Fibroblast of skin of back (primary cell): ENCODE measurements at regions not wholly inside any gene's neighbourhood (a gene's known extent, or its start where the extent isn't known, plus 50 kb on each side); places are given as distances from the start of the nearest gene placed in this dataset.
A peak's percentile ranks its signal among the peaks of the same experiment; 100 is the strongest.
"Not testable (repeated sequence)": the region's sequence is repeated elsewhere in the genome, so short reads cannot be mapped to it uniquely, and the experiment has no call there.

Source experiments
- DNase-seq: peaks from one replicate; pipeline ENCODE4 v3.0.0-alpha.2; 2013

DNA sequence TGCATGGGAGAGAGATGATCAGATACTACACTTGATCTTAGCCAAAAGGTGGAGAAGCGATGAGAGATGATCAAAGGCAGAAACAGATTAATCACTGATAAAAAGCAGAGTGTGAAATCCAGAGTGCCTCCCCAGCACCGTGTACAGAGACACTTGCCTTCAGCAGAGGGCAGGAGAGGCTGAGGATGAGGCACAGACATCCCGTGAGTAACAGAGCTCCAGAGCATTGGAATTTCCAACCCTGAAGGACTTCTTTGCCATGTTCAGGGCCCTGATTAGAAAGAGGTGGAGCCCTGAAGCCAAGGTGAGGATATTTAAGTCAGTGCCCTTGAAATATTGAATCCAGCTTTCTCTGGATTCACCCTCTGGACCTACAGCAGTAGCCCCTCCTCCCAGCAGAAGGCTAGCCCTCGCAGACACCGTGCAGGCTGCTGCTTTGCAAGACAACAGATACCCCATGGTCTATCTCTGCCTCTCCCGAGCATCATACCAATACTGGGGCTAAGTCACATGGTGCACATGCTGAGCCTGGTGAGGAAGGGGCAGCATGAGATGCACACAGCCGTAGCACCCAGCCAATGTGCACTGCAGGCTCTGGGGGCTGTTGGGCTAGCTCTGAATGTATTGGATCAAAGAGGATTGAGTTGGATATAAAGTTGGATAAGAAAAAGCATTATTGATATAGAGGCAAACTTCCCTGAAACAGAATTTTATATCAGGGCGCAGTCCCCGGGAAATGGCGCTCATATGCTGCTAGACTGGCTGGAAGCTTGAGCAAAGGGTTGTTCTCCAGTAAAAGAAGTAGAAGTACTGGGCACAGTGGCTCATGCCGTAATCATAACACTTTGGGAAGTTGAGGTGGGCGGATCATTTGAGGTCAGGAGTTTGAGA lies 200.3 kb upstream of the B3GAT1 start:
- no peak for DNase-seq

DNA sequence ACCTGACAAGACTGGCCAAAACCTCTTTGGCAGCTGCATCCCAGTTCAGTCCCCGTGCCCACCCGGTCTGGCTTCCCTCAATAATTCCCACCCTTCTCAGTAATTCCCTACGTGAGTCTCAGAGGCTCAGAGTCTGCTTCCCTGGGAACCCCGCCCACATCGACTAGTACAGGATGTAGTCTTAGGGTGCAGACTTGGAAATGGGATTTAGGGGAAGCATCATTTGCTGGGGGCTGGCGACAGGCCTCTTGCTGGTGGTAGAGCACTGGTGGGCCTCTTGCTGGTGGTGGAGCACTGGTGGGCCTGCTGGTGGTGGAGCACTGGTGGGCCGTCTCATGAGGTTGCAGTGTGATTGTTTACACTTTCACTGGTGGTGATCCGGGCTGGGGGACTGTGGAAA lies 199.5 kb upstream of the B3GAT1 start:
- DNase-seq: no peak

DNA sequence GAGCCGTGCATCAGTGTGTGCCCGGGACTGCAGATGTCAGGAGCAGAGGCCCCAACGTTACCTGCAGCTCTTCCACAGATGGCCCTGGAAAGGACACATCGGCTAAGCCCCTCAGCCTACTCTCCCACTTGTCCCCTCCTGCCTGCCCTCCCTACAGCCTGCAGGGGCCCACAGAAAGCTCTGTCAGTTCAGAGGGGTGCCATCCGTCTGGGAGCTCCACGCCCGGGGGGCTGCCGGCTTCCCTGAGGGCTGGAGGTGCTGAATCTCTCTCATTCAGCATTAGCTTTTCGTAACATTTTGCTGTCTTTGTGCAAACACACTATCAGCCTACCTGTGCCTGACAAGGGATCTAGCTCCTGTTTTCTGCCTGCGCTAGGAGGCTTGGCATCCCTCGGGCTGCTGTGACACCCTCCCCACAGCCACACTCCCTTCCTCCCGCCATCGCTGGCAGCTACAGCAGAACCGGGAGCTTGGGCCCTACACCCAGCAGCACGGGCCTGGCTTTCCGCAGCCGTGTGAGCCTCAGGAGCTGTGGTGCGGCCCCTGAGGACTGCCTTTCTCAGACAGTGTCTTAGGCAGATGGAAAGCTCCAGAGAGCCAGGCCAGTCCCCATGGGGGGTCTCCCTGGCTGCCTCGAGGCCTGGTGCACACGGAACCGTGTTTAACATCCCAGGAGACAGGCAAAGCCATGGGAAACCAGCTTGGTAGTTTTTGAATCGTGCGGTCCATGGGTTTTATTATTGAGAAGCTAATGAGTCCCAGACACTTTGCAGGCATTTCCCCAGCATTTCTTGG lies 198.3 kb upstream of the B3GAT1 start:
- no peak for DNase-seq

DNA sequence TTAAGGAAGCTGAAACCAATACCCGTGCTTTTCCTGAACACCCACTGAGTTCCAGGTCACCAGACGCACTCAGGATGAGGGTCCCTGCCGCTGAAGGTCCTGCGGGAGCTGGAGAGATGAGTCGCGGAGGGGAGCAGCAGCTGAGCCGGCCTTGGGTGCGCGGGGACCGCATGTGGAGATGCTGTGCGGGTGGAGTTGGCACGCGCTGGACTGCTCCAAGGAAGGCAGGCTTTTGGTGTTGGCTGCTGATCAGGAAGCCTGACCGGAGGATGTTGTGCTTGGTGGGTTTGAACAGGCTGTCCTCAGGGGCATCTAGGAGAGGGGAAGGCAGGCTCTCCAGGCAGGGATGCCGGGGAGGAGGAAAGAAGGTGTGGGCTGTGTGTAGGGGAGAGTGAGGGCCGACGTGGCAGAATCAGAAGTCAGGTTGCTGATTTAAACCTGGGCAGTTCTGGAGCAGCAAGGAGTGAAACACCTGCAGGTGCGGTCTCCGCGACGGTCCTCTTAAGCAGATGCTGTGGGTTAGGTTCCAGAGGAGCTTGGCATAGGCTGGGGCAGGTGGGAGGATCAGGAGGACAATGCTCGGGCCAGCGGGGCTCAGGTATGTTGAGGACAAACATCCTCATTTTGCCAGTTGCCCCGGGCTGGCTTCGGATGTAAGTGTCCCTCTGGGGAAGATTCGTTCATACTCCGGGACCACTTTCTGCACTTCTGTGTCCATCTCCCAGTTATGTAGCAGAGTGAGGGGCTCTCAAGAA lies 197.5 kb upstream of the B3GAT1 start:
- no peak for DNase-seq

DNA sequence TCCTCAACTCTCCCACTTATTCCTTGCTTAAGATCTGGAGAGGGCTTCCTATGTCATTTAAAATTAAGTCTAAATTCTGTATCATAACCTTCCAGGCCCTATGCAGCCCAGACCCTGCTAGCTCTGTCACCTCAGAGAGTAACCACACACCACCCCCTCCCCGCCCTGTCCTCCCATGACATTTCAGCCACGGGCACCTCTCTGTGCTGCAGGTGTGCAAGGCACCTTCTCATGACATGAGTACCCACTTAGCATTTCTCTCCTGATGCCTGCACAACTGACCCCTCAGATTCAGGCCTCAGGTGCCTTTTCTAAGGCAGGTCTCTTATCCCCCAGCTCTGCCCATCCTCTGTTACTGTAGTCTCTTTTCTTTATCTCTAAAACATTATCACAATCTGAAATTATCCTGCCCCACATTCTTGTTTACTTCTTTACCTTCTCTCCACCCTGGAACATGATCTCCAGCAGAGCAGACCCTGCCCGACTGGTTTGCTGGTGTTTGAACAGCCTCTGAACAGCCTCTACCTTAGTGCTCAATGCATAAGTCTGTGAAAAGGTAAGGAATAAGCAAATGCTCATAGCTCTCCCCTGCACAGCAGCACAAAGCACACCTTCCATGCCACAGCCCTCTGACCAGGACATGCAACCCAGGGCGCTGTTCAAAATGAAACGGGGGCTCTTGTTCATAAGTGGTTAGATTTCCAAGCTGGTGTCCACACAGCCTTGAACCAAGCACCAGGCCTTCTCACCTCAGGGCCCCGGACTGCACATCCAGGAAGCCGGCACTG lies 196.1 kb upstream of the B3GAT1 start:
- no peak for DNase-seq

DNA sequence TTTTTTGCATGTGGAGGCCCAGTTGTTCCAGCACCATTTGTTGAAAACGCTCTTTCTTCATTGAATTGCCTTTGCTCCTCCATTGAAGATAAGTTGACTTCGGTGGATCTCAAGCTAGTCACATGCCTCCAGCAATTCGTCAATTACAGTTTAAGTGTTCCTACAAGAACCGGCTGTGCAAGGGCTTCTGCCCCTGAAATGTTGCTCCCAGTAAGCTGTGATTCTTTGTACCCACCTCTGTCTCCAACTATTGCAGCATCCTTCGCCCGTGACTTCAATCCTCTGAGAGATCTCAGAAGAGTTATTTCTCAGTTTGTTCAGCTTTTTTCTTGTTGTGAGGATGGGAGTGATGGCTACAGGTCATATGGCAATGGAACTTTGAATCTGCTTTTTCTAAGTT lies 194.2 kb upstream of the B3GAT1 start:
- no peak for DNase-seq

DNA sequence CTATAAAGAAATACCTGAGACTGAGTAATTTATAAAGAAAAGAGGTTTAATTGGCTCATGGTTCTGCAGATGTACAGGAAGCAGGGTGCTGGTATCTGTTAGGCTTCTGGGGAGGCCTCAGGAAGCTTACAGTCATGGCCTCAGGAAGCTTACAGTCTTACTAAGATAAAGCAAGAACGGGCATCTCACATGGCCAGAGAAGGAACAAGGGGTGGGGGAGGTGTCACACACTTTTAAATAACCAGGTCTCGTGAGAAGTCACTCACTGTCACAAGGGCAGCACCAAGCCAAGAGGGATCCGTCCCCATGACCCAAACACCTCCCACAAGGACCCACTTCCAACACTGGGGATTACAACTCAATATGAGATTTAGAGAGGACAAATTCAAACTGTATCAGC lies 192.8 kb upstream of the B3GAT1 start:
- no peak for DNase-seq

DNA sequence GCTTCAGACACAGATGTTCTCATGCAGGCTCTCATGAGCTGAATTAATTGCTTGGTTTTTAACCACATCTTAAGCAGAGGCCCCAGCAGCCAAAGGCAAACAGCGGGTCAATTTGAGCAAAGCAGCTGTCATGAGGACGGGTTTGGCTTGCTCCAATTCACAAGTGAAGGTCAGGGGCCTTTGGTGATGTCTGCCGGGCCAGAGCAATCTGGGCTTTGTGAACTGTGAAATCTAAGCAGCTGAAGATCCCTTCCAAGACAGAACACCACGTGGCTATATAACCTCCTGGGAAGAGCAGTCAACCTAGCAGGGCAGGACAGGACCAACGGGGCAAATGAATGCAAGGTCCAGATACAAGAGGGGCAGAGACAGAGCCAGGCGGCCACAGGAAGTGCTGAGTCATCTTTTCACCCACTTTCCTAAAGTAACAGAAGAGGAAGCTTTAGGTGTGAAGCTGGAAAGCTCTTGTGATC lies 187.3 kb upstream of the B3GAT1 start:
- no peak for DNase-seq

DNA sequence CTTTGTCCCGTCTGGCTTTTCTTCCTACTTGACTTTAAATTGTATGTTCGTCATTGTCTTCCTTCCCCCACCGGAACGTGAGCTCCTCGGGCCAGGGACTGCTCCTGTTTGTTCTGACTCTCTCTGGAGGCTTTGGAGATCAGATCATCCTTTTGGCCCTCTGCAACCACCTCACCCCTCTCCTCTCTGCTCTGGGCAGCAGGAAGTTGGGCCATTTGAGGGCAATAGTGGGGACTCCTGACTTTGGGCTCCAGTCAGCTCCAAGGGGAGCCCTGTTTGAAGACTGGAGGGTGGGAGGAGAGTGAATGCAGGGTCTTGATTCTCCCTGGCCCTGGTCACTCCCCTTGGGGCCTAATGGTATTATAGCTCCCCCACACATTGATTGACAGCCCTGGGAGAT lies 186.3 kb upstream of the B3GAT1 start:
- DNase-seq: no peak

DNA sequence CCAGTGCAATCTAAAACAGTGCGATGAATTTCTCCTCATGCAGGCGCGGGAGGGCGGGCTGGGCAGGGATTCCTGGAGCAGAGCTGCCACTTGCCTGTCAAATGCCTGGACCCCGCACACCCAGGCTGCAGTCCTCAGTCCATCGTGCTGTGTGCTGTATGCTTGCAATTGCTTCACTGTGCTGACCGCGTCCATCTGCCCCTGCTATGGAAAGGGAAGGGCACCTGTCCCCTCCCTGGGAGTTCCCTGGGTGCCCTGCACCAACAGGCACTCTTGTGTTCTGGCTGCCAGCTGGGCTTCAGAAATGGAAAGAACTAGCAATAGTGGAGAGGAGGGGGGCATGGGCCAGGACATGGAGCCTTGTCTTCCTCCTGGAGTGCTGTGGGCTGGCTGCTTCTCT lies 185.4 kb upstream of the B3GAT1 start:
- DNase-seq: no peak

DNA sequence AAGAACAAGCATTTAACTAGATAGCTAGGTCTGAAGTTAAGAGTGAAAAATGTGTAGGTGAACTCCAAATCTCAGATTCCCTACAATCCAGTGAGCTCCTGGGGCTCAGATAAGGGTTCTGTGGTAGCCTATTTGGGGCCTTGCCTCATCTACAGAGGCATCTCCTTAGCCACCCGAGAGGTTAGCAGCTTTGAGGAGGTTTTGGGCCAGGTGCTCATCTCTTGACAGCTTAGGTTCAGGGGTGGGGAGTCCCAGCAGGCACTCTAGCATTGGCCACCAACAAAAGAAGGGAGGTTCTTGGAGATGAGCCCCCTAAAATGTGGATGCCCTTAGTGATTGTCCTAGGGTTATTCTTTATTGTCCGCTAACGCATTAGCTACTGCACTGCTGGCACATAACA lies 184.4 kb upstream of the B3GAT1 start:
- no peak for DNase-seq

DNA sequence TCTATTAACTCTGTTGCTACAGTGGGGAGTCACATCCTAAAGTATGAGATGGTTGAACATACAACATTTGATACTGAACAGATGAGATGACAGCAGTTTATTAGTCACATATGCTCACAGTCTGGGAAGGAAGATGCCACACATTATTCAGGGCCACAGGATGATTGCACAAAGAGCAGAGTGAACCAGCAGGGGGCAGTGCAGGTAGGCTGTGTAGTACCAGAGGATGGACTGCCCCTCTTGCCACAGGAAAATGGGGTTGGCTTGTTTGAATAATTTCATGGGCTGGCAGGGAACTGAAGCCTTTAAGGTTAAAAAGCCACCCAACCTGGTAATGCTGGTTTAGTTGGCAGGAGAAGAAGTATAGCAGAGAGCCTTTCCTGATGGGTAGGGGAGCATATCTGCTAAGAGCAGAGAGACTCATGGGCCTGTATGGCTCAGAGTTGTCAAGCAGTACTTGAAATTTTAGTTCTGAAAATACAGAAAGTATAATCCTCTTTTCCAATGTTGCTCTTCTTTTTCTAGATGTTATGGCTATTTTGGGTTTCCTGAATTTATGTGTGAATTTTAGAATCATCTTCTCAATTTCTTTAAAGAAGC lies 180.4 kb upstream of the B3GAT1 start:
- DNase-seq: peak; percentile 13

DNA sequence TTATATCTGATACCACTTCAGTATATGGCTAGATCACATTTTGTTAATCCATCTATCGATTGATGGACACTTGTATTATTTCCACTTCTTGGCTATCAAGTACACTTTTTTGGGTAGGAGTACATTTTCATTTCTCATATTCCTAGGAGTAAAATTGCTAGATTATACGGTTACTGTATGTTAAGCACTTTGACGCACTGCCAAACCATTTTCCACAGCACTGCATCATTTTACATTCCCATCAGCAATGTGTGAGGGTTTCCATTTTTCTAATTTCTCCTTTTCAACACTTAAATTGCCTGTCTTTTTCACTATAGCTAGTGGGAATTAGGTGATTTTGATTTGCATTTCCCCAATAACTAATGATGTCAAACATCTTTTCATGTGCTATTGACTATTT lies 179.3 kb upstream of the B3GAT1 start:
- no peak for DNase-seq

DNA sequence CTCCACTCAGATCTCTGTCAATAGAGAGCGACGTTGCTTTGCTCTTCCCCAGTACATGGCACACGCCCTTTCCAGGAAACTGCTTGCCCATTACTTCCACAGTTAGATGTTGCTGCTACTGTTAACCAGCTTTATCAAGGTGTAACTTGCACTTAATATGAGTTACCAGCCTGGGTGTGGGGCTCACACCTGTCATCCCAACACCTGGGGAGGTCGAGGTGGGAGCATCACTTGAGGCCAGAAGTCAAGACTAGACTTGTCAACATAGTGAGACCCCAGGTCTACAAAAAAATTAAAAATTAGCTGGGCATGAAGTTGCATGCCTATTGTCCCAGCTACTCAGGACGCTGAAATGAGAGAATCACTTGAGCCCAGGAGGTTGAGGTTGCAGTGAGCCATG lies 177.1 kb upstream of the B3GAT1 start:
- no peak for DNase-seq

DNA sequence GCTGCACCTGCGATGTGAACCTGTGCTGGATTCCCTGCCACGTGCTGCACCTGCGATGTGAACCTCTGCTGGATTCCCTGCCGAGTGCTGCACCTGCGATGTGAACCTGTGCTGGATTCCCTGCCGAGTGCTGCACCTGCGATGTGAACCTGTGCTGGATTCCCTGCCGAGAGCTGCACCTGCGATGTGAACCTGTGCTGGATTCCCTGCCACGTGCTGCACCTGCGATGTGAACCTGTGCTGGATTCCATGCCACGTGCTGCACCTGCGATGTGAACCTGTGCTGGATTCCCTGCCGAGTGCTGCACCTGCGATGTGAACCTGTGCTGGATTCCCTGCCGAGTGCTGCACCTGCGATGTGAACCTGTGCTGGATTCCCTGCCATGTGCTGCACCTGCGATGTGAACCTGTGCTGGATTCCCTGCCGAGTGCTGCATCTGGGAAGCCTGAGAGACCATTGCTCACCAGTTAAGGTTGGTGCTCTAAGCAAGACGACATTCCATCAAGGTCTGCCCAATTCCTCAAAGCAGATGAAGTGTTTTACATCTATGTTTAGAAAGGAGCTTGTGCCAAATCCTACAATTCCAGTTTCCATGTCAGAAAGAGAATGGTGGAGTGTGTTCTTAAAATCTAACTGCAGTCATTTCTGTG lies 176.5 kb upstream of the B3GAT1 start:
- not testable (repeated sequence) for DNase-seq

DNA sequence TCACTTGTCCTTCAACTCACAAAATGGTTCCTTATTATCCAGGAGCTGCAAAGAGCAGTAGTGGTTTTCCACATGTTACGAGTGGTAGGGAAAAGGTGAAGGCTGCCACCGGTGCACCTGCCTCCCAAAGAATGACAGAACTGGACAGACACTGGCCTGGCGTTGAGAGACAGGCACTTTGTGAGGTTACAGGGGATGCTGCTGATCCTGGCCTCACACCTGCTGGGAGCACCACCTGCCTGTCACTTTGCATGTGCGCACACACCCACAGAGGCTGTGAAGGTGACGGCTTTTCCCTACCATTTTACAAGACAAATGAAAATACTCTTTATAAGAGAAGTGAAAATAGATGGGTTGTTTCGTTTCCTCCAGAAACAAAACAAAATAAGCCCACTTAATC lies 175.3 kb upstream of the B3GAT1 start:
- DNase-seq: no peak

DNA sequence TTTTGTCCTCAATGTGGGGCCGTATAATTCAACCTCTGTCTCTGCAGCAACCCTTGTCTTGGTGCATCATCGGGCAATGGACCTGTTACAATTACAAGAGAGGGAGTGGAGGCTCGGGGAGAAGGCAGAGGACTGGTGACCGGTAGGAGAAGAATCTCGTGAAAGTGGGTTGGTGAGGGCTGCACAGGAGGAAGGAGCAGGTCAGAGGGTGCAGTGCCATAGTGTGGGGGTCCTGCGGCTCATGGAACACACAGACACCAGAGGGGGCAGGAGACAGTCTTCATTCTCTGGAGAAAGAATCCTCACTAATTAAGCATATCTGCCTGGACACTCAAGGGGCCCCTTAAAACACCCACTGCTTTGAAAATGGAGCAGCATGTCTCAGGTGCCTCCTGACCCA lies 174.7 kb upstream of the B3GAT1 start:
- no peak for DNase-seq

DNA sequence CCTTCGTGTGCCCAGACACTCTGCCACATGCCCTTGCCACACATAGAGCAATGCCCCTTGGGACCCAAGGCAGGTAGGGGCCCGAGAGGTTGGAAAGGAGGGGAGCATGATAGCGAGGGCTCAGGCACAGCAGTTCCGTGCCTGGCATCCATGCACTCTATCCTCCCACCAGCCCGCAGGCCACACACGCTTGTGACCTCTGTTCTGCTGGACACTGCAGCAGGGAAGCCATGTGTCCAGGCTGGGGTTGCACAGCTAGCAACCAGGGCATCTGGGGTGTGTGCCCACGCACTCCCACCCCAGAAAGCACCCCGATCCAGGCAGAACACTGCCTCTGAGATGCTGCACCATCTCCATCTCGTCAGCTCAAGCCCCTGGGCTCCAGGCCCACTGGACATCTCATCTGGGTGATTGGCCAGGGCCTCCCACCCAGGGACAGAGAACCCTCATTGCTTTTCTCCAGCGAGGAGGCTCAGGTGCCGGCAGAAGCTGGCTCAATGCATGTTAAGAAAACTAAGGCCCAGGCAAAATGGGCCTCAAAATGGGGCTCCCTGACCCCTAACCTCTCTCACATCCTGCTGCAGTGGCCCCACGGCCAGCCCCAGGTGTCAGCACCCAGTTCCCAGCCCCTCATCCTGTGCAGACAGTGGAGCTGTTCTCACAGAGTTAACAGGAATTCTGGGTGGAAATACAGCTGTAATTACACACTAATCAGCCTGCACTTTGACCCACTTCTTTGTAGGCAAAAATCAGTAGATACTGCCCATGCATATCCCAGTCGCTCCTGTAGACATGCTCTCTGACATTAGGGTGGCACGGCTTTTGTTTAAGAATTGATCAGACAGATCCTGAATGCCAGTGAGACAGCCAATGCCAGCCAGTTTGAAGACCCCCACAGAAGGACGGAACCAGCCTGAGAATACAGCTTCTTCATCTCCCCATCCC lies 173.9 kb upstream of the B3GAT1 start:
- no peak for DNase-seq

DNA sequence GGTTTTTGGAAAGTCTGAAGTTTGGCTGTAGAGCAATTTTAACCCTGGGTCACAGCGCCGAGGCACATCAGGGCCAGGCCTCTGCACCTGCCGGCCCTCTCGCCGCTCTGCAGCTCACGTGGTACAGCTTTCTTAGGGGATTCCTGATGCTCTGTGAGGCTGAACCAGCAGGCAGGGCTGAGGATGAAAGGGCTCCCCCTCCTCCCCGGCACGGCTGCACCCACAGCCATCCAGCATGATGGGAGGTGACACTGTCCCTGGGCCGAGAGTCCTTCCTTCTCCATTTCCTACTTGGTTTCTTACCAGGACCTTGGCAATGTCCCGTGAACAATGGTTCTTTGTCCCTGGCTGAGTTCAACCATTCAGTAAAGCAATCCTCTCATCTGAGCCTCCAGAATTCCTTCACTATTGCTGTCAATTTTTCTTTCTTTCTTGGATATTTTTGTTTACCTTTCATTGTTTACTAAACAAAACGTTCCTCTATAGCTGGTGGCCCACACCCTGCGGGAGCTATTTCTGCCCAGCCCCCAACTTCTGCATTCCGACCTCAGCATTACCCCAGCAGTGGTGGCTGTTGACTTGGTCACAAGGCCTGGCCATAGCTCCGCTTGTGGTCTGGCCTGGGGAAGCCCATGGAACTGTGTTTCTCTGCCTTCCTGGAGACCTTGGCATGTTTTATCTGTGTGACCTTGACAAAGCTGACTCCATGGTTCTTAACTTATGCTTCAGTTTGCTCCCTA lies 172.8 kb upstream of the B3GAT1 start:
- no peak for DNase-seq
